ENCODE measurements at regions not wholly inside any gene's neighbourhood (a gene's known extent, or its start where the extent isn't known, plus 50 kb on each side); places are given as distances from the start of the nearest gene placed in this dataset.
"Not testable (repeated sequence)": the region's sequence is repeated elsewhere in the genome, so short reads cannot be mapped to it uniquely, and the experiment has no call there.

DNA sequence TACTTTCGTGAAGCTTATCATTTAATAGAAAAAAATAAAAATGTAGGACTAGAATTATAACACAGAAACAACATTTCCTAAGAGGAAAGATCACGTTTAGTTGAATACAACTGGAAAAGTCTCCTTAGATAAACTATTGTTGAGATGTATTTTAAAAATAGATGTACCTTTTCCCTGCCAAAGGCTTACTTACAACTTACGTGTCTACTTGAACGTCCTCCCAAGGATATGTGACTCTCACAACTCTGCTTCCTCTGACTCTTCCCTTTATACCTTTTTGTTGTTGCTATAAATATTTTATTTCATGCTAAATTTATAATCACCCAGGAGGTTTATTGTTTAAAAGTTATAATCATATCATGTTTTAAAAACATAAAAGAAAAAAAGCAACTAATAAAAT, 908.0 kb upstream of the ROBO1 start:
- H3K4me1 ChIP-seq (ENCODE audit: control insufficient read depth, insufficient read depth, low read length): no peaks in the 10 kb centered on the region
- no peaks in the 10 kb centered on the region for H3K27me3 ChIP-seq (ENCODE audit: control insufficient read depth, insufficient read depth)
- H3K27ac ChIP-seq (ENCODE audit: low read length): no peak overlapping the region
- no peaks in the 10 kb centered on the region for H3K9me3 ChIP-seq (ENCODE audit: control insufficient read depth, low read length)
- DNase-seq (no peak), ATAC-seq (no peak)
- intact Hi-C loops (cut with DNase I): no loop called here
- H3K4me3 ChIP-seq (ENCODE audit: low read length): no peak overlapping the region
- WGBS: 45% methylated on average over 4 of the region's 4 CpGs

DNA sequence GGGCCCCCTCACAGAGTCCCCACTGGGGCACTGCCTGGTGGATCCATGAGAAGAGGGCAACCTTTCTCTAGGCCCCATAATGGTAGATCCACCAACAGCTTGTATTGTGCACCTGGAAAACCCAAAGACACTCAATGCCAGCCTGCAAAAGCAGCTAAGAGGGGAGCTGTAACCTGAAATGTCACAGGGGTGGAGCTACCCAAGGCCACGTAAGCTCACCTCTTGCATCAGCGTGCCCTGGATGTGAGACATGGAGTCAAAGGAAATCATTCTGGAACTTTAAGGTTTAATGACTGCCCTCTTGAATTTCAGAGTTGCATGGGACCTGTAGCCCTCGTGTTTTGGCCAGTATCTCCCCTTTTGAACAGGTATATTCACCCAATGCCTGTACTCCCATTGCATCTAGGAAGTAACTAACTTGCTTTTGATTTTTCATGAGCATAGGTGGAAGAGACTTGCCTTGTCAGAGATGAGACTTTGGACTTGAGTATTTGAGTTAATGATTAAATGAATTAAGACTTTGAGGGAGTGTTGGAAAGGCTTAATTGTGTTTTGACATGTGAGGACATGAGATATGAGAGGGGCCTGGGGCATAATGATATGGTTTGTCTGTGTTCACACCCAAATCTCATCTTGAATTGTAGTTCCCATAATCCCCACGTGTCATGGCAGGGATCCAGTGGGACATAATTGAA, 900.9 kb upstream of the ROBO1 start:
- intact Hi-C loops (cut with DNase I): no loop called here
- no peak for DNase-seq
- Histone ChIP-seq H3K27me3 (ENCODE audit: control insufficient read depth, insufficient read depth) (no peaks in the 10 kb centered on the region), H3K4me3 (ENCODE audit: low read length) (no peak overlapping the region), H3K9me3 (ENCODE audit: control insufficient read depth, low read length) (no peaks in the 10 kb centered on the region), H3K4me1 (ENCODE audit: control insufficient read depth, insufficient read depth, low read length) (no peaks in the 10 kb centered on the region), H3K27ac (ENCODE audit: low read length) (no peak overlapping the region)
- 68% methylated on average over 4 of the region's 4 CpGs for WGBS
- no peak for ATAC-seq

DNA sequence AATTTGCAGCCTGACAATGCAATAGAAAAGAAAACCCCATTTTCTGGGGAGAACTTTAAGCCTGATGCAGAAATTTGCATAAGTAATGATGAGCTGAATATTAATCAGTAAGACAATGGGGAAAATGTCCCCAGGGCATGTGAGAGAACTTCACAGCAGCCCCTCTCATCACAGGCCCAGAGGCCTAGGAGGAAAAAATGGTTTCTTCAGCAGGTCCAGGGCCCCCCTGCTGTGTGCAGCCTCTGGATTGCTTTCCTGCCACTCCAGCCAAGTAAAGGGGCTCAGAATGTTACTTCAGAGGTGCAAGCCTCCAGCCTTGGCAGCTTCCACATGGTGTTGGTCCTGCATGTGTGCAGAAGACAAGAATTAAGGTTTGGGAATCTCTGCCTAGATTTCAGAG, 900.3 kb upstream of the ROBO1 start:
- no peaks in the 10 kb centered on the region for H3K4me1 ChIP-seq (ENCODE audit: control insufficient read depth, insufficient read depth, low read length)
- DNase-seq: no peak
- intact Hi-C loops (cut with DNase I): no loop called here
- no peak overlapping the region for H3K27ac ChIP-seq (ENCODE audit: low read length)
- H3K9me3 ChIP-seq (ENCODE audit: control insufficient read depth, low read length): no peaks in the 10 kb centered on the region
- no peaks in the 10 kb centered on the region for H3K27me3 ChIP-seq (ENCODE audit: control insufficient read depth, insufficient read depth)
- H3K4me3 ChIP-seq (ENCODE audit: low read length): no peak overlapping the region
- ATAC-seq: no peak

DNA sequence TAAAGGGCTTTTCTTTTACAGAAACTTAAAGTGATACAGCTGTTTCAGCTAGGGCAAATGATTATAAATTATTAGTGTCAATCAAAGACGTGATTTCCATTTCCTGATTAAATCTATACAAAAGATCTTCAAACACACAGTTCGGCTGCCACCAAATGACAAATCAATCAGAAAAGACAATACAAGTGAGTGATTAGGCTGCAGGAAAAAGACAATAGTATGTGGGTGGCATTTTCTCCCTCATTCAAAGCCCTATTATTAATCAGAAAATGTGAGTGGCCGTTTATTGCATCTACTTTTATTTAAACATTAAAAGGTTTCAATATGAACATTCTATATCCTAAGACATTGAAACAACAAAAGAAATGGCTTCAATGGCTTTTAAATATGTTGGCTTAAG, 895.6 kb upstream of the ROBO1 start:
- ATAC-seq: no peak
- H3K4me1 ChIP-seq (ENCODE audit: control insufficient read depth, insufficient read depth, low read length): no peaks in the 10 kb centered on the region
- H3K9me3 ChIP-seq (ENCODE audit: control insufficient read depth, low read length): no peaks in the 10 kb centered on the region
- H3K27me3 ChIP-seq (ENCODE audit: control insufficient read depth, insufficient read depth): no peaks in the 10 kb centered on the region
- no peak overlapping the region for H3K27ac ChIP-seq (ENCODE audit: low read length)
- 53% methylated on average over 3 of the region's 3 CpGs for WGBS
- intact Hi-C loops (cut with DNase I): no loop called here
- DNase-seq: no peak
- H3K4me3 ChIP-seq (ENCODE audit: low read length): no peak overlapping the region

DNA sequence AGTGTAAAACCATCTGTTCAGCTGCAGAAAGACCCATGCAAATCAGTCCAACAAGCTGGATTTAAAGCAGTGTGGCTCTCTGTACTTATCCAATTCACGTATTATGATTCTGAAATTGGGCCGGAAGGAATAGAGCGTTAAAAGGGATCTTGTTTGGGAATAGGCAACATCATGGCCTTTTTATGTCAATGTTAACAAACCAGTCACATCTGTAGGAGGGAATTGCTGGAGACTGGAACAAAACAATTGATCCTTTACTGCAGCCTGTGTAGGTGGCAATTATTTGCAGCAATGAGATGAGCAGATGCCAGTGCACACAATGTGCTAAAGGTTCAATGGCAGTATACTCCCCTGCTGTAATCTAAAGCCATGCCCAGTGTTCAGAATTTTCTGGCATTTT, 887.4 kb upstream of the ROBO1 start:
- no peak overlapping the region for H3K27ac ChIP-seq (ENCODE audit: low read length)
- ATAC-seq (no peak), DNase-seq (no peak)
- 89% methylated on average over 3 of the region's 3 CpGs for WGBS
- intact Hi-C loops (cut with DNase I): no loop called here
- no peaks in the 10 kb centered on the region for H3K9me3 ChIP-seq (ENCODE audit: control insufficient read depth, low read length)
- H3K4me1 ChIP-seq (ENCODE audit: control insufficient read depth, insufficient read depth, low read length): no peaks in the 10 kb centered on the region
- H3K4me3 ChIP-seq (ENCODE audit: low read length): no peak overlapping the region
- H3K27me3 ChIP-seq (ENCODE audit: control insufficient read depth, insufficient read depth): no peaks in the 10 kb centered on the region

DNA sequence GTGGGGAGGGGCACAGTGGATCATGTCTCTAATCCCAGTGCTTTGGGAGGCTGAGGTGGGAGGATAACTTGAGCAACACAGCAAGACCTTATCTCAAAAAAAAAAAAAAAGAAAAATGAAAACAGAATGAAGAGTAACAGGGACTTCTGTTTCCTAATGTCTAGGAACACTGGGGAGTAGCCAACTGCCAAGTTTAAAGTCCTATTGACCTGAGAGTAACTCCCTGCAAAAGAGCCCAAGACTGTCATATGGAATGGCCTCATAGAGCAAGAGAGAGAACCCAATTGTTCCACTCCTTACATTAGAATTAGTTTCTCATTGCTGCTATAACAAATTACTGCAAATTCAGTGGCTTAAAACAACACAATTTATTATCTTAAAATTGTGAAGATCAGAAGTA, 881.4 kb upstream of the ROBO1 start:
- no peak for ATAC-seq
- no peak overlapping the region for H3K4me3 ChIP-seq (ENCODE audit: low read length)
- intact Hi-C loops (cut with DNase I): no loop called here
- no peaks in the 10 kb centered on the region for H3K9me3 ChIP-seq (ENCODE audit: control insufficient read depth, low read length)
- DNase-seq: no peak
- H3K4me1 ChIP-seq (ENCODE audit: control insufficient read depth, insufficient read depth, low read length): no peaks in the 10 kb centered on the region
- H3K27me3 ChIP-seq (ENCODE audit: control insufficient read depth, insufficient read depth): no peaks in the 10 kb centered on the region
- no peak overlapping the region for H3K27ac ChIP-seq (ENCODE audit: low read length)

DNA sequence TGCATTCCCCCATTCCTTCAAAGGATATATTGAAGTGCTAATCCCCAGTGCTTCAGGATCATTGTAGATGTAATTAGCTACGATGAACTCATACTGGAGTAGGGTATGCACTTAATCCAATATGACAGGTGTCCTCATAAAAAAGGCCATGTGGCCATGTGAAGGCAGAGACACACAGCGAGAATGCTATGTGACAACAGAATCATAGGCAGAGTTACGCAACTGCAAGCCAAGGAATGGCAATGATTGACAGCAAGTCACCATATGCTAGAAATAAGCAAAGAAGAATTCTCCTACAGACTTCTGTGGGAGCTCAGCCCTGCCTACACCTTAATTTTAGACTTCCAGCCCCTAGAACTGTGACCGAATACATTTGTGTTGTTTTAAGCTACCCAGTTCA, 875.6 kb upstream of the ROBO1 start:
- Histone ChIP-seq H3K4me3 (ENCODE audit: low read length) (no peak overlapping the region), H3K9me3 (ENCODE audit: control insufficient read depth, low read length) (no peaks in the 10 kb centered on the region), H3K27me3 (ENCODE audit: control insufficient read depth, insufficient read depth) (no peaks in the 10 kb centered on the region), H3K4me1 (ENCODE audit: control insufficient read depth, insufficient read depth, low read length) (no peaks in the 10 kb centered on the region), H3K27ac (ENCODE audit: low read length) (no peak overlapping the region)
- 86% methylated on average over 4 of the region's 4 CpGs for WGBS
- intact Hi-C loops (cut with DNase I): no loop called here
- no peak for ATAC-seq
- no peak for DNase-seq

DNA sequence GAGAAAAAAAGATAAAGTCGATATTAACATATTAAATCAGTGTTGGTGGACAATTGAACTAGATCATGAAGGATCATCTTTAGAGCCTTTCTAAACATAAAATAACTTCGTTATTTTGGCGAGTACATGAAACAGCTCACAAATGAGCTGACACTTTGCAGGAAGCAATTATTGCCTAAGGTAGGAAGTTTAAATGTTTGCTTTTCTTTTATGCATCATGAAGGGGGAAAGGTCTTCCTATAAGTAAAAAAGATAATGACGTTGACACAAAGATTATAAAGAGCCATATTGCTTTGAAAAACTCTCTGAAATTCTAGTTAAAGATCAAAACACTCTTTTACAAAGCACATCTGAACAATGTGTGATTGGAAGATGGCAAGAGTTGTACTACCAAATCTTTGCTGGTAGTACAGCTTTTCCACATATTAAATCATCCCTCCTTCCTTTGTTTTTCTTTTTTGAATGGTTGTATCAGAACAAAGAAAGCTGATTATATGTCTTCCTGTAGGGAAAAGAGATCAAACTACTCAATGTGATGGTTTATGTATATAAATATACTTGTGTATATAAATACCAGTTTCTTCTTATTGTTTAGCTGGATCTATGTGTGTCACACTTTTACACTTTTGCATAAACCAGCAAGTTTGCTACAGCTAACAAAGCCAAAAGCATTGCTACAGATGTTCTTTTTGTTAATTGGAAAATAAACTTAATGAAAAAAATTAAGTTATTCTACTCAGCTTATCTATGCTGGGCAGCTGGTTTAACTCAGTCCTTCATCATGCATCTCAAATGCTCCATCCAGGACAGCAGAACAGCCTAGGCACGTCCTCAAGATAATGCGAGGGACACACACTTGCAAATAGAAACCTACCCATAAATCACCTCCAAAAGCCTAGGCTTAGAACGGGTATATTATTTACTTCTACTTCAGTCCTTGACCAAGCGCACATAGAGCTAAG, 850.8 kb upstream of the ROBO1 start:
- WGBS: 46% methylated on average over 8 of the region's 8 CpGs
- intact Hi-C loops (cut with DNase I): no loop called here
- Histone ChIP-seq H3K27ac (ENCODE audit: low read length) (no peak overlapping the region), H3K9me3 (ENCODE audit: control insufficient read depth, low read length) (no peaks in the 10 kb centered on the region), H3K4me3 (ENCODE audit: low read length) (no peak overlapping the region), H3K4me1 (ENCODE audit: control insufficient read depth, insufficient read depth, low read length) (no peaks in the 10 kb centered on the region), H3K27me3 (ENCODE audit: control insufficient read depth, insufficient read depth) (no peaks in the 10 kb centered on the region)
- ATAC-seq: no peak
- no peak for DNase-seq

DNA sequence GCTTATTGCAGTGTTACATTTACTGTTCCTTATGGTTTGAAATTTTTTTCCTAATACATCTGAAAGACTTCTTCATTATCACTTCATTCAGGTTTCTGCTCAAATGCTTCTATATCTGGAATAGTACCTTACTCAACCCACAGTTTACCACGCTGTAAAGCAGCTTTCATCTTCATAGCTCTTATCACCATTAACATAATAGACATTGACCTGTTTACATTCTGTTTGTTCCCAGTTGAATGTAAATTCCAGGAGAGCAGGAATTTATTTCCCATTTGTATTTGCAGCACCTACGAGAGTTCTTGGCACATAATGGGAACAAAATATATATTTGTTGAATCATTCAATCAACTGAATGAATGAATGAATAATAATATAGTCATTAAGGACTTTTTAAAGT, 844.6 kb upstream of the ROBO1 start:
- DNase-seq: no peak
- 45% methylated on average over 2 of the region's 2 CpGs for WGBS

DNA sequence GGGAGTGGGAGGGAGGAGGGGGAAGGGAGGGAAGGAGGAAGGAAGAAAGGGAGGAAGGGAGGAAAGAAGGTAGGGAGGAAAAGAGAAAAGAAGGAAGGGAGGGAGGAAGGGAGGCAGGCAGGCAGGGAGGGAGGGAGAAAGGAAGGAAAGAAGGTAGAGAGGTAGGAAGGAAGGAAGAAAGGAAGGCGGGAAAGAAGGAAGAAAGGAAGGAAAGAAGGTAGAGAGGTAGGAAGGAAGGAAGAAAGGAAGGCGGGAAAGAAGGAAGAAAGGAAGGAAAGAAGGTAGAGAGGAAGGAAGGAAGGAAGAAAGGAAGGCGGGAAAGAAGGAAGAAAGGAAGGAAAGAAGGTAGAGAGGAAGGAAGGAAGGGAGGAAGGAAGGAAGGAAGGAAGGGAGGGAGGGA, 840.3 kb upstream of the ROBO1 start:
- H3K4me1 ChIP-seq (ENCODE audit: control insufficient read depth, insufficient read depth, low read length); ATAC-seq; H3K27ac ChIP-seq (ENCODE audit: low read length); intact Hi-C loops (cut with DNase I); H3K9me3 ChIP-seq (ENCODE audit: control insufficient read depth, low read length); H3K27me3 ChIP-seq (ENCODE audit: control insufficient read depth, insufficient read depth); H3K4me3 ChIP-seq (ENCODE audit: low read length); DNase-seq: not testable (repeated sequence)
- 90% methylated on average over 3 of the region's 3 CpGs for whole genome bisulfite sequencing

More for the DNA sequence above, 844.6 kb upstream of the ROBO1 start:
- H3K4me3 ChIP-seq (ENCODE audit: low read length): no peak overlapping the region
- H3K27me3 ChIP-seq (ENCODE audit: control insufficient read depth, insufficient read depth): no peaks in the 10 kb centered on the region
- H3K4me1 ChIP-seq (ENCODE audit: control insufficient read depth, insufficient read depth, low read length): no peaks in the 10 kb centered on the region
- no peak overlapping the region for H3K27ac ChIP-seq (ENCODE audit: low read length)
- no peak for ATAC-seq
- no peaks in the 10 kb centered on the region for H3K9me3 ChIP-seq (ENCODE audit: control insufficient read depth, low read length)
- intact Hi-C loops (cut with DNase I): no loop called here

DNA sequence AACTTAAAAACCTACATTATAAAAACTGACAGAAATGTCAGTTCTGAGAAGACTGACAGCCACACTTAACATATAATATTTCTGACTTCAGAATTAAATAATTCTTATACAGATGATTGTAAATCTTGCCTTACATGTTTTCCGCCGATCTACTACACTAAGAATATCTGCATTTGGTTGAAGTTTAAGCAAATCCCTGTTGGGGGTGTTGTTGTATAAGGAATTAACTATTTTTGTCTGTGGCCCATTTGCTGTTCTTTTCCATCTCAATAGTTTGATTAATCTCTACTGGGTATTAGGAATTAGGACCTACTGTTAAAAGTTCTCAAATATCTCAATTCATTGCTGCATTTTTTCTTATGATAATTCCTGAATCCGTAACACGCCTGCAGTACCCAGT, 838.3 kb upstream of the ROBO1 start:
- Histone ChIP-seq H3K4me3 (ENCODE audit: low read length) (no peak overlapping the region), H3K9me3 (ENCODE audit: control insufficient read depth, low read length) (no peaks in the 10 kb centered on the region), H3K27me3 (ENCODE audit: control insufficient read depth, insufficient read depth) (no peaks in the 10 kb centered on the region), H3K27ac (ENCODE audit: low read length) (no peak overlapping the region), H3K4me1 (ENCODE audit: control insufficient read depth, insufficient read depth, low read length) (no peaks in the 10 kb centered on the region)
- intact Hi-C loops (cut with DNase I): no loop called here
- ATAC-seq (no peak), DNase-seq (no peak)
- 68% methylated on average over 4 of the region's 4 CpGs for WGBS

Data from right cardiac atrium (tissue), 5 donors.